ENCODE measurements at regions not wholly inside any gene's neighbourhood (a gene's known extent, or its start where the extent isn't known, plus 50 kb on each side); places are given as distances from the start of the nearest gene placed in this dataset.

GRCh38 chr7:131190581-131190980 lies 137.1 kb upstream of the MKLN1 start:
- TF ChIP-seq CTCF (IDR thresholded peaks at IDR 0.05; ENCODE audit: extremely low read depth in 1 of 2, insufficient read depth in 1 of 2, low read depth in 1 of 2, low read length in 2 of 2): no peak
- TF ChIP-seq JUN (IDR thresholded peaks at IDR 0.05; ENCODE audit: borderline replicate concordance, insufficient read depth, insufficient read length, low read depth): no peak
- no peak for TF ChIP-seq POLR2A (IDR thresholded peaks at IDR 0.05; ENCODE audit: low read depth, low read length)
- no peak for TF ChIP-seq MAX (IDR thresholded peaks at IDR 0.05; ENCODE audit: insufficient read depth, insufficient read length)
- no peak for TF ChIP-seq POLR2AphosphoS5 (IDR thresholded peaks at IDR 0.05; ENCODE audit: insufficient read depth, low read depth, low read length)
- TF ChIP-seq EZH2 (IDR thresholded peaks at IDR 0.05; ENCODE audit: borderline replicate concordance, low read depth, low read length, severe bottlenecking): no peak
